ENCODE measurements at regions not wholly inside any gene's neighbourhood (a gene's known extent, or its start where the extent isn't known, plus 50 kb on each side); places are given as distances from the start of the nearest gene placed in this dataset.
"Not testable (repeated sequence)": the region's sequence is repeated elsewhere in the genome, so short reads cannot be mapped to it uniquely, and the experiment has no call there.

GRCh38 chr16:79912592-79913310 is 312.2 kb upstream of the MAF start:
- DNase-seq = no peak

- no peak for DNase-seq
These were observed 311.1 kb upstream of the MAF start for GRCh38 chr16:79911660-79912059.

DNA sequence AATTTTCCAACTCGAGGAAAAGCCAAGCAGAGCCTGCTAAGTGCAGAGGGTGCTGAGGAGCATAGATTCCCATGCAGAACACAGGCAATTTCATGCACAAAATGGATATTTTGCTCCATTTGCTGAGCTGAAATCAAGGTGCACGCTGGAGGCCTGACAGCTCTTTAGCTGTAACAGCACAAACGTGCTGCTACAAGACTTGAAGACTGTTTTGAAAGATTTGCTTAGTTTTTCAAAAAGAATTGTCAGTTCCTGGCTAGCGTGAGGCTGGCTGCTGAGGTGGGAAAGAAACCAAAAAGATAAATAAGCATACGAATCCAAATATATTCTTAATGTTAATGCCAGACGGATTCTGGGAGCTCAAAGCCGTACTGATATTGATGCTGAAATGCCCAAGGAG is 309.0 kb upstream of the MAF start:
- no peak for DNase-seq

GRCh38 chr16:79903471-79903870 is 302.9 kb upstream of the MAF start:
- no peak for DNase-seq

GRCh38 chr16:79902351-79902750 is 301.8 kb upstream of the MAF start:
- no peak for DNase-seq

- no peak for DNase-seq
These were observed 301.0 kb upstream of the MAF start for GRCh38 chr16:79901522-79901921.

DNA sequence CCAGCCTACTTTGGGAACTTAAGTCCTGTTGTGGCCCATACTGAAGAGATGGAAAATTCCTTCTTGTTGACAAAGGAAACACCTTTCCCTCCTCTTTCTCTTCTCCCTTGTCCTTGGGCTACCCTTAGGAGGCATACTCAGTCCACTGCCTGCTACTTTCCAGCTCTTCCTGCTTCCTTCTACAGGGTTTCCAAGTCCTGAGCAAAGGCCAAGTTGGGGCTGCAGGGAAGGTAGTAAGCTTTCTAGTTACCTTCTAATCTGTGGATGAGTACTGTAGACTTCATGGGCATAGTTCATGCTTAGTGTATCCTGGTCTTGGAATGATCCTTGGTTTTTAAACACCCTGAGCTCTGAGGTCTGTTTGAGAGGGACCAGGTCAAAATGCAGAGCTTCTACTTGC is 299.2 kb upstream of the MAF start:
- DNase-seq = no peak

DNA sequence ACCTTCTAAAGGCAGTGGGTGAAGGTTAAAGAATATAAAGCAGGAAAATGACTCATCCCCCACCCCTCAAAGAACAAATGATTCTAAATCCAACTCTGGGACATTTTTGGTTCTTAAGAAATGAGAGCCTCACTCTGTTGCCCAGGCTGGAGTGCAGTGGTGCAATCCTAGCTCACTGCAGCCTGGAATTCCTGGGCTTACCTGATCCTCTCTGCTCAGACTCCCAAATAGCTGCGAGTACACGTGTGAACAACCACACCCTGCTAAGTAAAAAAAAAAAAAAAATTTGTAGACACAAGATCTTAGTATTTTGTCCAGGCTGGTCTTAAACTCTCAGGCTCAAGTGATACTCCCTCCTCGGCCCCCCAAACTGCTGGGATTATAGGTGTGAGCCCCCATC is 298.8 kb upstream of the MAF start:
- no peak for DNase-seq

GRCh38 chr16:79898703-79899102 is 298.2 kb upstream of the MAF start:
- DNase-seq = no peak

- no peak for DNase-seq
These were observed 297.1 kb upstream of the MAF start for GRCh38 chr16:79897453-79898146.

GRCh38 chr16:79897104-79897452 is 296.5 kb upstream of the MAF start:
- DNase-seq = no peak

GRCh38 chr16:79895917-79896203 is 295.3 kb upstream of the MAF start:
- DNase-seq = no peak

GRCh38 chr16:79895053-79895916 is 294.7 kb upstream of the MAF start:
- no peak for DNase-seq

- DNase-seq = no peak
These were observed 292.9 kb upstream of the MAF start for GRCh38 chr16:79893445-79893844.

DNA sequence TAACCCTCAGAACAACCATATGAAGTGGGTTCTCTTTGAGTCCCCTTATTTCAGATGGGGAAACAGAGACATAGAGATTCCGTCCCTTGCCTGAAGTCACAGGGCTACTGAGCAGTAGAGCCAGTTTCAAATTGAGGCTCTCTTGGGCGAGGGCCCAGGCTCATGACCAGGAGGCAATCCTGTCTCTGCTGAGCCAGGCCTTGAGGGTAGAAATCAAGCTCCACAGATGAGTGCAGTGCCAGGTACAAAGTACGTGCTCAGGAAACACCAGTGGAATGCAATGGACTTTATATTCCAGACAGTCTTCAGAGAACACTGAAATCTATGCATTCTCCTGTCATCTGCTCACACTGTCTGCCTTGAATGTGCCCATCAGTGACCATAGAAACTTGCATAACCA is 291.7 kb upstream of the MAF start:
- no peak for DNase-seq

GRCh38 chr16:79891458-79891857 is 290.9 kb upstream of the MAF start:
- no peak for DNase-seq

- no peak for DNase-seq
These were observed 287.3 kb upstream of the MAF start for GRCh38 chr16:79887541-79888540.

GRCh38 chr16:79885320-79885719 is 284.8 kb upstream of the MAF start:
- no peak for DNase-seq

- no peak for DNase-seq
These were observed 283.0 kb upstream of the MAF start for GRCh38 chr16:79883494-79883893.

GRCh38 chr16:79882340-79883005 is 281.9 kb upstream of the MAF start:
- no peak for DNase-seq

DNA sequence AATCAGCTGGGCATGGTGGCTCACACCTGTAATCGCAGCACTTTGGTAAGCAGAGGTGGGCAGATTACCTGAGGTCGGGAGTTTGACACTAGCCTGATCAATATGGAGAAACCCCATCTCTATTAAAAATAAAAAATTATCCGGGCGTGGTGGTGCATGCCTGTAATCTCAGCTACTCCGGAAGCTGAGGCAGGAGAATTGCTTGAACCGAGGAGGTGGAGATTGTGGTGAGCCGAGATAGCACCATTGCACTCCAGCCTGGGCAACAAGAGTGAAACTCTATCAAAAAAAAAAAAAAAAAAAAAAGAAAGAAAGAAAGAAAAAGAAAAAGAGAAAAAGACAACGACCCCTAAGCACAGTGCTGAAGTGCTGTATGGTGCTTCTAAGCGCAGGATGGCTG is 280.6 kb upstream of the MAF start:
- not testable (repeated sequence) for DNase-seq

GRCh38 chr16:79876332-79876730 is 275.8 kb upstream of the MAF start:
- DNase-seq = no peak
